B cell (primary cell): ENCODE measurements at regions not wholly inside any gene's neighbourhood (a gene's known extent, or its start where the extent isn't known, plus 50 kb on each side); places are given as distances from the start of the nearest gene placed in this dataset.
"Not testable (repeated sequence)": the region's sequence is repeated elsewhere in the genome, so short reads cannot be mapped to it uniquely, and the experiment has no call there.

Source experiments
- ATAC-seq: fragments of 200-7000 bp; cut with Tn5 transposase; one replicate; pipeline ENCODE4 v1.10.0; 2021; ENCODE audit warnings: low read depth, mild to moderate bottlenecking, moderate number of reproducible peaks, moderate library complexity
- CTCF ChIA-PET: fragments of 350-600 bp; sonication (Branson Sonifier 250); formaldehyde crosslinking; loops from one replicate; lab custom pipeline; 2021; ENCODE audit warnings: antibody characterized with exemption, inconsistent platforms; lab: Charles Lee
- POLR2A ChIA-PET: fragments of 350-600 bp; sonication (Branson Sonifier 250); formaldehyde crosslinking; loops from one replicate; lab custom pipeline; 2021; ENCODE audit warnings: antibody characterized with exemption; lab: Charles Lee
- DNase-seq: peaks from one replicate; pipeline ENCODE4 v3.0.0; 2013
- H2AFZ ChIP-seq: 2 replicates; pipeline ENCODE4 v1.6.1; 2012; ENCODE audit warnings: mild to moderate bottlenecking, low read depth, low read length; ENCODE audit not compliant: insufficient read depth, poor library complexity, severe bottlenecking
- H3K27ac ChIP-seq, 2 donors: 1 replicate in 1 of 2; 2 replicates in 1 of 2; pipeline ENCODE4 v1.5.1; 2012 to 2013; ENCODE audit warnings: low read length in 2 of 2, mild to moderate bottlenecking in 2 of 2, moderate library complexity in 1 of 2
- H3K27me3 ChIP-seq, 4 experiments: fragments of 200-600 bp in 1 of 4; sonication (generic) in 1 of 4; replicated peaks in 1 of 4; 1 replicate in 2 of 4; 2 replicates in 2 of 4; pipeline versions ENCODE4 v1.6.1 to v1.7.0; 2013 to 2016; ENCODE audit warnings: low read length in 3 of 4, mild to moderate bottlenecking in 2 of 4, mixed read lengths in 1 of 4, moderate library complexity in 1 of 4; ENCODE audit not compliant: insufficient read depth in 4 of 4, control insufficient read depth in 3 of 4; ENCODE audit errors: control extremely low read depth in 1 of 4
- H3K36me3 ChIP-seq, 2 experiments: replicated peaks in 1 of 2; 1 replicate in 1 of 2; 2 replicates in 1 of 2; pipeline versions ENCODE4 v1.6.1 to v1.7.1; 2013; ENCODE audit warnings: low read length in 1 of 2; ENCODE audit not compliant: insufficient read depth in 2 of 2, control insufficient read depth in 1 of 2; ENCODE audit errors: control extremely low read depth in 1 of 2, extremely low read depth in 1 of 2
- H3K4me1 ChIP-seq, 2 donors: fragments of 200-600 bp in 1 of 2; sonication (generic) in 1 of 2; 1 replicate in 1 of 2; 2 replicates in 1 of 2; pipeline versions ENCODE4 v1.5.1 to v1.6.1; 2013 to 2017; ENCODE audit warnings: low read length in 2 of 2; ENCODE audit not compliant: control insufficient read depth in 2 of 2, insufficient read depth in 2 of 2
- H3K4me2 ChIP-seq: replicated peaks from 2 replicates; pipeline ENCODE3; 2012; ENCODE audit warnings: mild to moderate bottlenecking, low read depth, low read length; ENCODE audit not compliant: poor library complexity, severe bottlenecking
- H3K4me3 ChIP-seq, 5 experiments: fragments of 200-600 bp in 1 of 5; sonication (generic) in 1 of 5; 1 replicate in 3 of 5; 2 replicates in 2 of 5; pipeline versions ENCODE4 v1.5.1 to v1.7.0; 2011 to 2016; ENCODE audit warnings: low read length in 4 of 5, mild to moderate bottlenecking in 4 of 5, low read depth in 2 of 5, control low read depth in 1 of 5, moderate library complexity in 1 of 5; ENCODE audit not compliant: insufficient read depth in 1 of 5; ENCODE audit errors: control extremely low read depth in 1 of 5, extremely low read depth in 1 of 5
- H3K79me2 ChIP-seq: fragments of 200-600 bp; sonication (generic); one replicate; pipeline ENCODE4 v1.6.0; 2016; ENCODE audit warnings: low read length; ENCODE audit not compliant: control insufficient read depth, insufficient read depth
- H3K9ac ChIP-seq: fragments of 200-600 bp; sonication (generic); 2 replicates; pipeline ENCODE4 v1.6.1; 2017; ENCODE audit warnings: mild to moderate bottlenecking, low read length, moderate library complexity
- H3K9me3 ChIP-seq, 3 donors: one replicate each; pipeline versions ENCODE4 v1.6.1 to v1.7.1; 2013; ENCODE audit warnings: low read length in 2 of 3; ENCODE audit not compliant: control insufficient read depth in 2 of 3, insufficient read depth in 1 of 3; ENCODE audit errors: control extremely low read depth in 1 of 3
- H4K20me1 ChIP-seq: 2 replicates; pipeline ENCODE4 v1.6.0; 2012; ENCODE audit warnings: mild to moderate bottlenecking, low read length; ENCODE audit not compliant: insufficient read depth, control insufficient read depth, poor library complexity, severe bottlenecking
- H3K27ac Mint-ChIP-seq: one replicate; pipeline ENCODE4 v1.8.0; 2021; ENCODE audit warnings: mixed read lengths
- H3K27me3 Mint-ChIP-seq: one replicate; pipeline ENCODE4 v1.8.0; 2021; ENCODE audit warnings: mixed read lengths
- H3K4me1 Mint-ChIP-seq: one replicate; pipeline ENCODE4 v1.8.0; 2021; ENCODE audit warnings: mixed read lengths
- H3K4me3 Mint-ChIP-seq: one replicate; pipeline ENCODE4 v1.8.0; 2021; ENCODE audit warnings: mixed read lengths
- H3K9me3 Mint-ChIP-seq: one replicate; pipeline ENCODE4 v1.8.0; 2022; ENCODE audit warnings: mixed read lengths; ENCODE audit not compliant: insufficient read depth
- EZH2 ChIP-seq: IDR thresholded peaks from 2 replicates; pipeline ENCODE4 v1.6.1; 2012; ENCODE audit warnings: borderline replicate concordance, low read depth, mild to moderate bottlenecking, moderate library complexity, low read length; ENCODE audit not compliant: insufficient read depth, poor library complexity, severe bottlenecking
- WGBS: methylation state at CpG from one replicate; pipeline ENCODE4 v1.1.5; 2013; ENCODE audit warnings: missing lambda C conversion rate; ENCODE audit not compliant: insufficient coverage; 5-methylcytosine and 5-hydroxymethylcytosine counted together
- intact Hi-C: fragments of 100-400 bp; cut with micrococcal nuclease; formaldehyde crosslinking; loops from one replicate; pipeline ENCODE4 v1.10.0; 2022
- TF ChIP-seq, protein P1 (sequence below): fragments of 200-600 bp; IDR thresholded peaks from one replicate; pipeline ENCODE4 v1.8.0; 2022; ENCODE audit warnings: antibody characterized with exemption, mild to moderate bottlenecking

- Mint-ChIP-seq H3K27me3 (no peaks in the 10 kb centered on the region), H3K4me1 (no peaks in the 10 kb centered on the region), H3K27ac (no peak overlapping the region), H3K4me3 (no peak overlapping the region), H3K9me3 (no peaks in the 10 kb centered on the region)
- Histone ChIP-seq H3K27ac (no peak overlapping the region), H3K36me3 (no peaks in the 10 kb centered on the region), H3K9ac (no peak overlapping the region), H3K4me2 (no peak overlapping the region), H3K4me1 (no peaks in the 10 kb centered on the region), H3K4me3 (no peak overlapping the region), H3K9me3 (peaks cover 0 to 3% (median 0%) of the 10 kb centered on the region in 3 donors), H3K79me2 (no peaks in the 10 kb centered on the region), H3K27me3 (no peaks in the 10 kb centered on the region), H2AFZ (no peak overlapping the region), H4K20me1 (no peaks in the 10 kb centered on the region)
- intact Hi-C loops: no loop called here
- TF ChIP-seq, protein P1, sequence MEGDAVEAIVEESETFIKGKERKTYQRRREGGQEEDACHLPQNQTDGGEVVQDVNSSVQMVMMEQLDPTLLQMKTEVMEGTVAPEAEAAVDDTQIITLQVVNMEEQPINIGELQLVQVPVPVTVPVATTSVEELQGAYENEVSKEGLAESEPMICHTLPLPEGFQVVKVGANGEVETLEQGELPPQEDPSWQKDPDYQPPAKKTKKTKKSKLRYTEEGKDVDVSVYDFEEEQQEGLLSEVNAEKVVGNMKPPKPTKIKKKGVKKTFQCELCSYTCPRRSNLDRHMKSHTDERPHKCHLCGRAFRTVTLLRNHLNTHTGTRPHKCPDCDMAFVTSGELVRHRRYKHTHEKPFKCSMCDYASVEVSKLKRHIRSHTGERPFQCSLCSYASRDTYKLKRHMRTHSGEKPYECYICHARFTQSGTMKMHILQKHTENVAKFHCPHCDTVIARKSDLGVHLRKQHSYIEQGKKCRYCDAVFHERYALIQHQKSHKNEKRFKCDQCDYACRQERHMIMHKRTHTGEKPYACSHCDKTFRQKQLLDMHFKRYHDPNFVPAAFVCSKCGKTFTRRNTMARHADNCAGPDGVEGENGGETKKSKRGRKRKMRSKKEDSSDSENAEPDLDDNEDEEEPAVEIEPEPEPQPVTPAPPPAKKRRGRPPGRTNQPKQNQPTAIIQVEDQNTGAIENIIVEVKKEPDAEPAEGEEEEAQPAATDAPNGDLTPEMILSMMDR: no peak
- TF ChIP-seq EZH2: no peak
- no peak for DNase-seq
- CTCF ChIA-PET: no interaction called here
- POLR2A ChIA-PET: no interaction called here
- no peak for ATAC-seq
- WGBS: 60% methylated on average over 5 of the region's 9 CpGs
These were observed 104.1 kb downstream of the DDX1 start for GRCh38 chr2:15695582-15696330.

DNA sequence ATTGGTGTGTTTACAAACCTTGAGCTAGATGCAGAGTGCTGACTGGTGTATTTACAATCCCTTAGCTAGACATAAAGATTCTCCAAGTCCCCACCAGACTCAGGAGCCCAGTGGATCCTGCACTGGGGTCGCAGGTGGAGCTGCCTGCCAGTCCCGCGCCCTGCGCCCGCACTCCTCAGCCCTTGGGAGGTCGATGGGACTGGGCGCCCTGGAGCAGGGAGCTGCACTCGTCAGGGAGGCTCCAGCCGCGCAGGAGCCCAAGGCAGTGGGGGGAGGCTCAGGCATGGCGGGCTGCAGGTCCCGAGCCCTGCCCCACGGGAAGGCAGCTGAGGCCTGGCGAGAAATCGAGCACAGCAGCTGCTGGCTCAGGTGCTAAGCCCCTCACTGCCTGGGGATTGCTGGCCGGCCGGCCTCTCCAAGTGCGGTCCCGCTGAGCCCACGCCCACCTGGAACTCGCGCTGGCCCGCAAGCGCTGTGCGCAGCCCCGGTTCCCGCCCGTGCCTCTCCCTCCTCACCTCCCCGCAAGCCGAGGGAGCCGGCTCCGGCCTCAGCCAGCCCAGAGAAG is 105.0 kb downstream of the DDX1 start:
- H3K9me3 Mint-ChIP-seq, POLR2A ChIA-PET, H3K4me1 ChIP-seq, H3K4me1 Mint-ChIP-seq, H3K27ac ChIP-seq, H3K4me2 ChIP-seq, H3K27me3 ChIP-seq, H3K9me3 ChIP-seq, intact Hi-C loops, H3K36me3 ChIP-seq, H3K79me2 ChIP-seq, CTCF ChIA-PET, H2AFZ ChIP-seq, H3K4me3 Mint-ChIP-seq, H3K27ac Mint-ChIP-seq, ATAC-seq, H3K9ac ChIP-seq, H3K27me3 Mint-ChIP-seq, DNase-seq, H3K4me3 ChIP-seq, H4K20me1 ChIP-seq: not testable (repeated sequence)
- WGBS: 79% methylated on average over 31 of the region's 32 CpGs
